SK-N-SH (cell line): ENCODE measurements at regions not wholly inside any gene's neighbourhood (a gene's known extent, or its start where the extent isn't known, plus 50 kb on each side); places are given as distances from the start of the nearest gene placed in this dataset.

ENCODE experiments used
- CTCF ChIA-PET: fragments of 300-600, 350-600 bp; formaldehyde crosslinking; extraction: SDS; loops from one replicate; lab custom pipeline; 2021; lab: Yijun Ruan, JAX
- POLR2A ChIA-PET: fragments of 350-600 bp; sonication (Branson Sonifier 250); formaldehyde crosslinking; extraction: SDS; loops from one replicate; lab custom pipeline; 2020; ENCODE audit warnings: antibody characterized with exemption, inconsistent platforms; lab: Yijun Ruan, JAX
- DNase-seq: peaks from one replicate; pipeline ENCODE4 v3.0.0; 2012
- H2AFZ ChIP-seq: fragments of 200-600 bp; sonication (generic); 2 replicates; pipeline ENCODE4 v1.8.1; 2016; ENCODE audit warnings: antibody characterized with exemption, mild to moderate bottlenecking, low read depth
- H3F3A ChIP-seq: fragments of 200-600 bp; sonication (generic); replicated peaks from 2 replicates; pipeline ENCODE3; 2016; ENCODE audit warnings: antibody characterized with exemption, mild to moderate bottlenecking; ENCODE audit not compliant: insufficient read depth
- H3K27ac ChIP-seq, 2 experiments: fragments of 200-500 bp in 1 of 2; fragments of 200-600 bp in 1 of 2; sonication (Bioruptor generic) in 1 of 2; sonication (generic), shearing (Covaris generic) in 1 of 2; 2 replicates each; pipeline versions ENCODE4 v1.5.1 to v1.6.1; 2014 to 2016; ENCODE audit warnings: low read depth in 2 of 2, inconsistent platforms in 1 of 2, low read length in 1 of 2, mild to moderate bottlenecking in 1 of 2, mixed read lengths in 1 of 2
- H3K27me3 ChIP-seq: fragments of 200-600 bp; sonication (generic), shearing (Covaris generic); 2 replicates; pipeline ENCODE4 v1.6.1; 2016; ENCODE audit warnings: mixed run types; ENCODE audit not compliant: insufficient read depth
- H3K36me3 ChIP-seq, 2 experiments: fragments of 200-500 bp in 1 of 2; fragments of 200-600 bp in 1 of 2; sonication (Bioruptor generic) in 1 of 2; sonication (generic) in 1 of 2; replicated peaks in 1 of 2; 2 replicates each; pipeline versions ENCODE3 to v1.5.1; 2014 to 2016; ENCODE audit warnings: low read length in 1 of 2, mild to moderate bottlenecking in 1 of 2; ENCODE audit not compliant: insufficient read depth in 2 of 2, control insufficient read depth in 1 of 2
- H3K4me1 ChIP-seq, 2 experiments: fragments of 200-500 bp in 1 of 2; fragments of 200-600 bp in 1 of 2; sonication (Bioruptor generic) in 1 of 2; sonication (generic), shearing (Covaris generic) in 1 of 2; 2 replicates each; pipeline versions ENCODE4 v1.5.1 to v1.6.1; 2014 to 2016; ENCODE audit warnings: low read depth in 1 of 2, low read length in 1 of 2, mixed run types in 1 of 2; ENCODE audit not compliant: insufficient read depth in 2 of 2, control insufficient read depth in 1 of 2
- H3K4me2 ChIP-seq: fragments of 200-600 bp; sonication (generic), shearing (Covaris generic); 2 replicates; pipeline ENCODE4 v1.6.1; 2017; ENCODE audit warnings: mixed run types
- H3K4me3 ChIP-seq, 2 experiments: fragments of 200-500 bp in 1 of 2; fragments of 200-600 bp in 1 of 2; sonication (Bioruptor generic) in 1 of 2; sonication (generic), shearing (Covaris generic) in 1 of 2; 2 replicates each; pipeline versions ENCODE4 v1.5.1 to v1.8.1; 2014 to 2016; ENCODE audit warnings: low read depth in 2 of 2, inconsistent platforms in 1 of 2, low read length in 1 of 2, mild to moderate bottlenecking in 1 of 2, mixed read lengths in 1 of 2, moderate library complexity in 1 of 2
- H3K79me2 ChIP-seq: fragments of 200-600 bp; sonication (generic); 2 replicates; pipeline ENCODE4 v1.8.1; 2017; ENCODE audit warnings: mild to moderate bottlenecking; ENCODE audit not compliant: insufficient read depth
- H3K9ac ChIP-seq: fragments of 200-600 bp; sonication (generic); 2 replicates; pipeline ENCODE4 v1.6.1; 2017; ENCODE audit warnings: mixed run types
- H3K9me2 ChIP-seq: fragments of 200-600 bp; sonication (generic); 2 replicates; pipeline ENCODE4 v1.6.1; 2017; ENCODE audit warnings: mixed run types
- H3K9me3 ChIP-seq: fragments of 200-600 bp; sonication (generic); 2 replicates; pipeline ENCODE4 v1.6.1; 2017; ENCODE audit warnings: mixed run types, mild to moderate bottlenecking, moderate library complexity
- H4K20me1 ChIP-seq: fragments of 200-600 bp; sonication (generic); 2 replicates; pipeline ENCODE4 v1.6.1; 2017; ENCODE audit warnings: mild to moderate bottlenecking, mixed run types; ENCODE audit not compliant: insufficient read depth
- CTCF ChIP-seq: fragments of 200-600 bp; sonication (generic); IDR thresholded peaks from 2 replicates; pipeline ENCODE4 v1.6.1; 2017; ENCODE audit warnings: antibody characterized with exemption, mild to moderate bottlenecking, moderate library complexity
- EP300 ChIP-seq, 2 experiments: IDR thresholded peaks; 2 replicates each; pipeline versions ENCODE4 v1.4.0 to v1.6.1; 2012; ENCODE audit warnings: borderline replicate concordance in 1 of 2, low read depth in 1 of 2, low read length in 1 of 2
- EZH2phosphoT487 ChIP-seq: fragments of 200-600 bp; sonication (generic); IDR thresholded peaks from 2 replicates; pipeline ENCODE4 v1.6.1; 2017; ENCODE audit warnings: low read depth, mixed run types, mild to moderate bottlenecking, antibody characterized with exemption, moderate library complexity, borderline replicate concordance
- FOXJ3 ChIP-seq: sonication (generic); formaldehyde crosslinking; IDR thresholded peaks from 2 replicates; pipeline ENCODE4 v1.5.1; 2020; ENCODE audit warnings: mild to moderate bottlenecking, missing genetic modification reagents
- GABPA ChIP-seq: IDR thresholded peaks from 2 replicates; pipeline ENCODE4 v1.4.0; 2012; ENCODE audit warnings: low read depth, mild to moderate bottlenecking
- GATA2 ChIP-seq: sonication (generic); formaldehyde crosslinking; IDR thresholded peaks from 2 replicates; pipeline ENCODE4 v1.5.0; 2020; ENCODE audit warnings: mild to moderate bottlenecking, missing genetic modification reagents
- IRF3 ChIP-seq: fragments of 150-350 bp; IDR thresholded peaks from 2 replicates; pipeline ENCODE4 v1.6.1; 2016; ENCODE audit warnings: mild to moderate bottlenecking, low read depth, low read length
- MAX ChIP-seq: IDR thresholded peaks from 2 replicates; pipeline ENCODE4 v1.4.0; 2012; ENCODE audit warnings: low read depth
- MXI1 ChIP-seq: IDR thresholded peaks from 2 replicates; pipeline ENCODE4 v1.6.1; 2012; ENCODE audit warnings: mild to moderate bottlenecking, low read depth, low read length, improper control_type of control experiment
- NFIC ChIP-seq: IDR thresholded peaks from 2 replicates; pipeline ENCODE4 v1.4.0; 2012; ENCODE audit warnings: borderline replicate concordance
- NRF1 ChIP-seq: IDR thresholded peaks from 2 replicates; pipeline ENCODE4 v1.6.1; 2012; ENCODE audit warnings: low read depth, mild to moderate bottlenecking, low read length
- POLR2AphosphoS5 ChIP-seq: IDR thresholded peaks from 2 replicates; pipeline ENCODE4 v1.6.1; 2012; ENCODE audit warnings: low read depth, low read length
- RAD21 ChIP-seq: IDR thresholded peaks from 2 replicates; pipeline ENCODE4 v1.6.1; 2012; ENCODE audit warnings: mild to moderate bottlenecking, low read length
- RFX5 ChIP-seq: IDR thresholded peaks from 2 replicates; pipeline ENCODE4 v1.6.1; 2012; ENCODE audit warnings: mild to moderate bottlenecking, improper control_type of control experiment, low read length
- SIN3A ChIP-seq: IDR thresholded peaks from 2 replicates; pipeline ENCODE4 v1.6.1; 2012; ENCODE audit warnings: low read depth, mild to moderate bottlenecking, low read length, moderate library complexity, borderline replicate concordance
- TAF1 ChIP-seq: IDR thresholded peaks from 2 replicates; pipeline ENCODE4 v1.6.1; 2012; ENCODE audit warnings: low read depth, mild to moderate bottlenecking, low read length, moderate library complexity, borderline replicate concordance
- TCF12 ChIP-seq: IDR thresholded peaks from 2 replicates; pipeline ENCODE4 v1.4.0; 2012
- TEAD4 ChIP-seq: IDR thresholded peaks from 2 replicates; pipeline ENCODE4 v1.4.0; 2012; ENCODE audit warnings: mild to moderate bottlenecking, borderline replicate concordance; ENCODE audit not compliant: insufficient read depth
- USF1 ChIP-seq: IDR thresholded peaks from 2 replicates; pipeline ENCODE4 v1.4.0; 2012; ENCODE audit warnings: low read depth, borderline replicate concordance
- YY1 ChIP-seq: IDR thresholded peaks from 2 replicates; pipeline ENCODE4 v1.4.0; 2012; ENCODE audit warnings: low read depth, mild to moderate bottlenecking
- ZBTB33 ChIP-seq: IDR thresholded peaks from 2 replicates; pipeline ENCODE4 v1.4.0; 2012; ENCODE audit warnings: low read depth, borderline replicate concordance
- WGBS: methylation state at CpG from one replicate; pipeline ENCODE4 v1.1.6; 2017; ENCODE audit warnings: low lambda C conversion rate; 5-methylcytosine and 5-hydroxymethylcytosine counted together

GRCh38 chr14:34090451-34090850, 139.6 kb upstream of the EGLN3 start:
- DNase-seq: no peak

GRCh38 chr14:34088914-34089313, 138.0 kb upstream of the EGLN3 start:
- H3K27ac ChIP-seq: no peak overlapping the region
- H3F3A ChIP-seq: no peaks in the 10 kb centered on the region
- 50% methylated on average over 2 of the region's 2 CpGs for WGBS
- no peak overlapping the region for H2AFZ ChIP-seq
- ChIA-PET CTCF (interaction anchor here (2.8 kb wide), 1 partner anchor 10 kb away, joined by 12 read pairs; no protein-coding TSS in a partner anchor), POLR2A (no interaction called here)
- no peak overlapping the region for H3K9ac ChIP-seq
- no peaks in the 10 kb centered on the region for H3K9me3 ChIP-seq
- H3K79me2 ChIP-seq: no peaks in the 10 kb centered on the region
- H3K27me3 ChIP-seq: peaks cover 11% of the 10 kb centered on the region; the same call in 1 of the 2 replicates
- no peak for DNase-seq
- no peak overlapping the region for H3K4me2 ChIP-seq
- H3K4me3 ChIP-seq: no peak overlapping the region
- no peaks in the 10 kb centered on the region for H3K36me3 ChIP-seq
- no peaks in the 10 kb centered on the region for H3K9me2 ChIP-seq
- H4K20me1 ChIP-seq: no peaks in the 10 kb centered on the region
- no peaks in the 10 kb centered on the region for H3K4me1 ChIP-seq
- TF ChIP-seq USF1: no peak
- TF ChIP-seq EZH2phosphoT487: no peak
- no peak for TF ChIP-seq RFX5
- no peak for TF ChIP-seq MXI1
- TF ChIP-seq RAD21: no peak
- TF ChIP-seq ZBTB33: no peak
- no peak for TF ChIP-seq TCF12
- no peak for TF ChIP-seq EP300 (IDR thresholded peaks at IDR 0.05; ENCODE audit: borderline replicate concordance in 1 of 2, low read depth in 1 of 2, low read length in 1 of 2)

More at GRCh38 chr14:34090451-34090850, 139.6 kb upstream of the EGLN3 start:
- H3F3A ChIP-seq: no peaks in the 10 kb centered on the region
- H4K20me1 ChIP-seq: no peaks in the 10 kb centered on the region
- H3K79me2 ChIP-seq: no peaks in the 10 kb centered on the region
- no peak overlapping the region for H3K4me2 ChIP-seq
- ChIA-PET CTCF (interaction anchor here (2.8 to 11.9 kb wide), 2 partner anchors 8 to 247 kb away, joined by 12 to 337 read pairs; no protein-coding TSS in a partner anchor), POLR2A (no interaction called here)
- H2AFZ ChIP-seq: no peak overlapping the region
- H3K36me3 ChIP-seq: no peaks in the 10 kb centered on the region
- H3K9me3 ChIP-seq: no peaks in the 10 kb centered on the region
- no peak overlapping the region for H3K27ac ChIP-seq
- no peaks in the 10 kb centered on the region for H3K9me2 ChIP-seq
- peaks cover 11% of the 10 kb centered on the region; the same call in 1 of the 2 replicates for H3K27me3 ChIP-seq
- no peak overlapping the region for H3K9ac ChIP-seq
- TF ChIP-seq YY1 (no peak), POLR2AphosphoS5 (no peak), TAF1 (no peak), RFX5 (no peak), SIN3A (no peak), TEAD4 (no peak), GABPA (no peak), FOXJ3 (CRISPR knock-in tag) (no peak), GATA2 (CRISPR knock-in tag) (no peak), NFIC (no peak), CTCF (no peak), EZH2phosphoT487 (no peak), NRF1 (no peak), EP300 (IDR thresholded peaks at IDR 0.05; ENCODE audit: borderline replicate concordance in 1 of 2, low read depth in 1 of 2, low read length in 1 of 2) (no peak), MAX (no peak), IRF3 (no peak)
- H3K4me1 ChIP-seq: no peaks in the 10 kb centered on the region
- no peak overlapping the region for H3K4me3 ChIP-seq
